ENCODE measurements at regions not wholly inside any gene's neighbourhood (a gene's known extent, or its start where the extent isn't known, plus 50 kb on each side); places are given as distances from the start of the nearest gene placed in this dataset.

- TF ChIP-seq CTCF (IDR thresholded peaks at IDR 0.05) = no peak
- TF ChIP-seq ELF1 (IDR thresholded peaks at IDR 0.05) = no peak
- TF ChIP-seq MAX (IDR thresholded peaks at IDR 0.05; ENCODE audit: low read depth) = no peak
- TF ChIP-seq GATA2 (CRISPR knock-in tag; IDR thresholded peaks at IDR 0.05) = no peak
- TF ChIP-seq TAF1 (IDR thresholded peaks at IDR 0.05; ENCODE audit: borderline replicate concordance, low read depth, low read length) = no peak
- no peak for TF ChIP-seq EZH2phosphoT487 (IDR thresholded peaks at IDR 0.05; ENCODE audit: borderline replicate concordance, low read depth)
- TF ChIP-seq POLR2AphosphoS5 (IDR thresholded peaks at IDR 0.05; ENCODE audit: low read depth, low read length) = no peak
Observed at GRCh38 chr3:159625594-159625993, 363.0 kb upstream of the IL12A start.
